GM10248 (cell line): ENCODE measurements at regions not wholly inside any gene's neighbourhood (a gene's known extent, or its start where the extent isn't known, plus 50 kb on each side); places are given as distances from the start of the nearest gene placed in this dataset.

Experiments
- CTCF ChIA-PET: fragments of 300-600 bp; sonication (Branson Sonifier 250); formaldehyde crosslinking; extraction: SDS; loops from one replicate; lab custom pipeline; 2021; ENCODE audit warnings: antibody characterized with exemption; lab: Yijun Ruan, JAX
- POLR2A ChIA-PET: fragments of 350-650 bp; sonication (Branson Sonifier 250); formaldehyde crosslinking; extraction: SDS; loops from one replicate; lab custom pipeline; 2020; ENCODE audit warnings: antibody characterized with exemption; lab: Yijun Ruan, JAX
- DNase-seq: peaks from one replicate; pipeline ENCODE4 v3.0.0; 2012; ENCODE audit errors: extremely low spot score
- TF ChIP-seq, protein P1 (sequence below): IDR thresholded peaks from 2 replicates; pipeline ENCODE4 v1.5.1; 2012; ENCODE audit warnings: mild to moderate bottlenecking, low read depth; ENCODE audit errors: extremely low read depth, missing control alignments, control extremely low read depth

DNA sequence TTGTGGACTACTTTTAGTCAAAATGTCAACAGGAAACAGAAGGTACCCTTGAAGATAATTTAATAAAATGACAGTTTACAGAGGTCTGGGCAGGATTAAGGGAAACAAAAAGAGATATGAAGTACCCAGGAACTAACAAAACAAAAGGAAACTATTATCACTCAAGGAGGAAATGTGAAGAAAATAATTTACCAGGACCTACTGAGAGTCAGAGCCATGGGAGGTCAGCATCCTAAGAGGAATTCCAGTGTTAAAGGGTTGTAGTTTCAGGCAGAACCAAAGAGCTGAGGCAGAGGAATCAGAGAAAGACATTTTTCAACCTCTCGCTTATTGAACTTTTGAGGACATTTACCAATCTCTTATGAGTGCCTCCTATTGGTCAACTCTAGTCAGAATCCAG, 408.9 kb upstream of the CBLB start:
- CTCF ChIA-PET, result interaction anchor here (1.0 to 1.9 kb wide), 2 partner anchors 18 to 289 kb away, joined by 3 to 6 read pairs; no protein-coding TSS in a partner anchor
- DNase-seq, result no peak
- POLR2A ChIA-PET, result no interaction called here
- TF ChIP-seq, protein P1, sequence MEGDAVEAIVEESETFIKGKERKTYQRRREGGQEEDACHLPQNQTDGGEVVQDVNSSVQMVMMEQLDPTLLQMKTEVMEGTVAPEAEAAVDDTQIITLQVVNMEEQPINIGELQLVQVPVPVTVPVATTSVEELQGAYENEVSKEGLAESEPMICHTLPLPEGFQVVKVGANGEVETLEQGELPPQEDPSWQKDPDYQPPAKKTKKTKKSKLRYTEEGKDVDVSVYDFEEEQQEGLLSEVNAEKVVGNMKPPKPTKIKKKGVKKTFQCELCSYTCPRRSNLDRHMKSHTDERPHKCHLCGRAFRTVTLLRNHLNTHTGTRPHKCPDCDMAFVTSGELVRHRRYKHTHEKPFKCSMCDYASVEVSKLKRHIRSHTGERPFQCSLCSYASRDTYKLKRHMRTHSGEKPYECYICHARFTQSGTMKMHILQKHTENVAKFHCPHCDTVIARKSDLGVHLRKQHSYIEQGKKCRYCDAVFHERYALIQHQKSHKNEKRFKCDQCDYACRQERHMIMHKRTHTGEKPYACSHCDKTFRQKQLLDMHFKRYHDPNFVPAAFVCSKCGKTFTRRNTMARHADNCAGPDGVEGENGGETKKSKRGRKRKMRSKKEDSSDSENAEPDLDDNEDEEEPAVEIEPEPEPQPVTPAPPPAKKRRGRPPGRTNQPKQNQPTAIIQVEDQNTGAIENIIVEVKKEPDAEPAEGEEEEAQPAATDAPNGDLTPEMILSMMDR, result no peak

DNA sequence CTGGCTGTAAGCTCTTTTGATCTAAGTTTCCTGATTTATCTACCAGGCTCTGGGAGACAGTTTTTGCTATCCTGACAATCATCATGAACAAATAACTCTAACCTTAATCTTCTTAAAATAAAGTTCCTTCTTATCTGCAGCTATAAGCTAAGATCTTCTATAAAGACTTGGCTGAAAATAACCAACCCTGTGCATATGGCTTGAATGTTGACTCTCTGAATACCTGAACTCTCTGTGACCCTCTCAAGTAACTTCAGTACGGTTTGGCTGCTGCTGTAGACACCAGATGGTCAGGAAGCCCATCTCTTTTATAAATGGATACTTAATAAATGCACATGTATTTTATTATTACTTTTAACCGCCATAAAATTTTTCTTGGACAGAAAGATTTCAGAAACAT, 412.4 kb upstream of the CBLB start:
- POLR2A ChIA-PET, result no interaction called here
- TF ChIP-seq, protein P1, result no peak
- CTCF ChIA-PET, result interaction anchor here (1.3 kb wide), 1 partner anchor 21 kb away, joined by 4 read pairs; no protein-coding TSS in a partner anchor
- DNase-seq, result no peak

DNA sequence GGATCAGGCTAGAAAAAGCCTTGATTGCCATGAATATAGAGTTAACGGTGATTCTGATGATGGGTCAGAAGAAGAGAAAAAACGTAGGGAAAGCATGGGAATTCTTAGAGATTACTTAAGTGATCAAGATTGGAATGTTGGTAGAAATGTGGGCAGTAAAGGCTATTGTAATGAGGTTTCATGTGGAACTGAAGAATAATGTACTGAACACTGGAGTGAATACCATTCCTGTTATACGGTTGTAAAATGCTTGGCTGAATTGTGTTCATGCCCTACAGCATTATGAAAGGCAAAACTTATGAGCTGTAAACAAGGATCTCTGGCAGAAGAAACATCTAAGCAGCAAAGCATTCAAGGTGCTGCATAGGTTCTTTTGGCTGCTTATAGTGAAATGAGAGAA, 414.1 kb upstream of the CBLB start:
- no peak for DNase-seq
- ChIA-PET CTCF (no interaction called here), POLR2A (no interaction called here)
- TF ChIP-seq, protein P1, result no peak

DNA sequence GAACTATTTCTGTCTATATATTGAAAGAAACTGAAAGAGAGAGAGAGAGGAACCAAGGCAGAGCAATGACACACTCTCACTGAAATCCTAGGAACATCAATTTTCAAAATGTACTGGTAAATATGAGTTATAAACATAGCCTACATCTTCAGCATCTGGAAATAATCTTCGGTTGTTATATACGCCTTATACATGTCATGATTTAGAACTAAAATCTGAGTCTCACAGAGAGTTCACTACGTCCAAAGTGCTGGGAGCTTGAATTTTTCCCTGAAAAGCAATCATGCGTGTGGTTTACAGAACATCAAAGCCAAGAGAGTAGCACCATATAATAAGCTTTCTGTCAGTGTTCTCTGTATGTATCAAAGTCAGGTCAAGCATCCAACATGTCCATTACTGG, 420.0 kb upstream of the CBLB start:
- ChIA-PET CTCF (interaction anchor here (1.0 to 1.1 kb wide), 2 partner anchors 12 to 18 kb away, joined by 3 to 4 read pairs; no protein-coding TSS in a partner anchor), POLR2A (no interaction called here)
- DNase-seq, result no peak
- TF ChIP-seq, protein P1, result no peak

DNA sequence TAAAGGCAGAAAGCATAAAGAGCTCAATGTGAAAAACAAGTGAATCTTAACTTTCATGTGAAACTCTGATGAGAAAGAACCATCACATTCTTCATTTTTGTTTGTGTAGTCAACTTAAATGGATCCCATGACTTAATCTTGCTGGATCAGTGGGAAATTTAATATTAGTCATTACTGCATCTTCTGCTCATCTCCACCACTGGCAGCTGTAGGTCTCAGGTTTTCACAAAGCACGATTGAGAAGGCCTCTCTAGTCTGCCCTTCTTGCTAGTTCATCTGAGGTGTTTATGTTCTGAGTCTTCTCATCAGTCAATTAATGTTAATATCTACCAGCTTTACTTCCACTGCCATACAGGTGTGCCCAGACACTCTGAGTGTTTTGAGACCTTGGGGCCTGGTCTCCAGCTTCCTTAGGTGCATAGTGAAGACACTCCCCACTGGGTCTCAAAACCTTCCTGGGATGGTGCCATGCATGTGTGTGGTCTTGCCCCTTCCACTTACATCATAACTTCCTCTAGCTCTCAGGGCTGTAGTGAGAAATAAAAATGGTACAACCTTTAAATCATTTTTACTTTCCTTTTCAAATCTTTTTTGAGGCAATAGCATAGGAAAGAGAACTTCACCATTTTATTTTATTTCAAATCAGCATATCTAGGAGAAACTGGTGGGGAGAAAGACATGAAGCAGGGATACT, 421.6 kb upstream of the CBLB start:
- DNase-seq, result no peak
- ChIA-PET CTCF (interaction anchor here (1.2 to 1.4 kb wide), 4 partner anchors 11 to 153 kb away, joined by 3 read pairs; no protein-coding TSS in a partner anchor), POLR2A (no interaction called here)
- TF ChIP-seq, protein P1, result no peak

DNA sequence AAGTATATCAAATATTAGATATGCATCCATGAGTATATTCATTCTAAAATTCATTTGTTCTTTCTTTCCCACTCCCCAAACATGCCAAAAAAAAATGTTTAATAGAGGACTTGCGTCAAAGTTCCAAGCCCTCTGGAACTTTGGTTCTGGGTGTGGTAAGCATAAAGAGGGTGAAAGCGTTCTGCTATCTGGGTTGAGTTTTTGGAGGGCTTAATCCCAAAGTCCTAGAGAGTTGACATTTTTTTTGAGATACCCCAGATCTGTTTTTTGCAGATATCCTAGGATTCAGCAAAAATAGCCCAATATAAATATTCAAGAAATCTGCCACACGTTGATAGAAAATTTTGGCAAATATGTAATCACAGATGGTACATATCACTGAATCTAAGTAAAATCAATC, 424.3 kb upstream of the CBLB start:
- no peak for DNase-seq
- ChIA-PET CTCF (interaction anchor here (1.3 kb wide), 1 partner anchor 316 kb away, joined by 3 read pairs; no protein-coding TSS in a partner anchor), POLR2A (no interaction called here)
- TF ChIP-seq, protein P1, result no peak
